MCF 10A (cell line): ENCODE measurements at regions not wholly inside any gene's neighbourhood (a gene's known extent, or its start where the extent isn't known, plus 50 kb on each side); places are given as distances from the start of the nearest gene placed in this dataset.

Experiments
- BruUV-seq: library from RNA; stranded (reverse); fragments of 400-500 nt; replicated peaks from 2 replicates; lab custom pipeline; 2021; lab: Mats Ljungman, UMichigan
- CTCF ChIA-PET: fragments of 300-600 bp; sonication (Branson Sonifier 250); formaldehyde crosslinking; extraction: SDS; loops from one replicate; lab custom pipeline; 2021; ENCODE audit warnings: antibody characterized with exemption, inconsistent platforms; lab: Yijun Ruan, JAX
- POLR2A ChIA-PET: fragments of 300-600, 350-650 bp; sonication (Branson Sonifier 250); formaldehyde crosslinking; extraction: SDS; loops from one replicate; lab custom pipeline; 2020; ENCODE audit warnings: antibody characterized with exemption, inconsistent platforms; lab: Yijun Ruan, JAX
- DNase-seq: peaks from one replicate; pipeline ENCODE4 v3.0.0-alpha.2; 2018; ENCODE audit not compliant: unreplicated experiment
- H3K27ac Mint-ChIP-seq: one replicate; pipeline ENCODE4 v1.8.0; 2022; ENCODE audit warnings: mild to moderate bottlenecking, low read depth, mixed read lengths; ENCODE audit not compliant: unreplicated experiment
- H3K27me3 Mint-ChIP-seq: one replicate; pipeline ENCODE4 v1.8.0; 2022; ENCODE audit warnings: mixed read lengths; ENCODE audit not compliant: insufficient read depth, unreplicated experiment
- H3K36me3 Mint-ChIP-seq: one replicate; pipeline ENCODE4 v1.8.0; 2022; ENCODE audit warnings: mild to moderate bottlenecking, moderate library complexity, mixed read lengths; ENCODE audit not compliant: insufficient read depth, unreplicated experiment
- H3K4me1 Mint-ChIP-seq: one replicate; pipeline ENCODE4 v1.8.0; 2022; ENCODE audit warnings: mixed read lengths; ENCODE audit not compliant: insufficient read depth, unreplicated experiment
- H3K4me3 Mint-ChIP-seq: one replicate; pipeline ENCODE4 v1.8.0; 2022; ENCODE audit warnings: mild to moderate bottlenecking, moderate library complexity, mixed read lengths; ENCODE audit not compliant: unreplicated experiment
- H3K9me3 Mint-ChIP-seq: one replicate; pipeline ENCODE4 v1.8.0; 2022; ENCODE audit warnings: mixed read lengths; ENCODE audit not compliant: unreplicated experiment
- intact Hi-C: fragments of 100-400 bp; cut with micrococcal nuclease; formaldehyde crosslinking; loops from 2 replicates; pipeline ENCODE4 v1.14.1; 2022
- TF ChIP-seq, protein P1 (sequence below): fragments of 200-600 bp; IDR thresholded peaks from one replicate; pipeline ENCODE4 v1.8.0; 2022; ENCODE audit warnings: antibody characterized with exemption, mild to moderate bottlenecking; ENCODE audit not compliant: unreplicated experiment

DNA sequence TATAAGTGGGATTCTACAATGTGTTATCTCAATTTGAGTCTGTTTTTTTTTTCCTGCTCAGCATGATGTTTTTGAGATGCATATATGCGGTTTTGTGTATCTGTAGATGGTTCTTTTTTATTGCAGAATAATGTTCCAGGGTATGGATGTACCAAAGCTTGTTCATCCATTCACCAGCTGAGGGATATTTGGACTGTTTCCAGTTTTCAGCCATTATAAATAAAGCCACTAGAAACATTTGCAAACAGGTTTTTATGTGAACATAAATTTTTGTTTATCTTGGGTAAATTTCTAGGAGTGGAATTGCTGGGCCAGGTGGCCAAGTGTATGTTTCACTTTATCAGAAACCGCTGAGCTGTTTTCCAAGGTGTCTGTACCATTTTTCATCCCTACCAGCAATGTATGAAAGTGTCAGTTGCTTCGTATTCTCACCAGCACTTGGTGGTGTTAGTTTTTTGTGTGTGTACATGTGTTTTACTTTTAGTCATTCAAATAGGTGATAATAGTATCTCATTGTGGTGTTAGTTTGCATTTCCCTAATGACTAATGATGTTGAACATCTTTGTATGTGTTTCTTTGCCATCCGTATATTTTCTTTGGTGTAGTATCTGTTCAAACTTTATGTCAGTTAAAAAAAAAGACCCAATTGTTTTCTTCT, 124.2 kb downstream of the CEBPB start:
- BruUV-seq: no TSS peak
- intact Hi-C loops: no loop called here
- Mint-ChIP-seq H3K36me3 (peaks cover 12% of the 10 kb centered on the region), H3K27me3 (no peaks in the 10 kb centered on the region), H3K27ac (no peak overlapping the region), H3K4me3 (no peak overlapping the region), H3K9me3 (peaks cover 7% of the 10 kb centered on the region), H3K4me1 (peaks cover 27% of the 10 kb centered on the region)
- ChIA-PET POLR2A (interaction anchor here (0.6 to 2.8 kb wide), 4 partner anchors 8 to 262 kb away, joined by 3 to 13 read pairs (median 3); no protein-coding TSS in a partner anchor), CTCF (no interaction called here)
- DNase-seq: no peak
- TF ChIP-seq, protein P1, sequence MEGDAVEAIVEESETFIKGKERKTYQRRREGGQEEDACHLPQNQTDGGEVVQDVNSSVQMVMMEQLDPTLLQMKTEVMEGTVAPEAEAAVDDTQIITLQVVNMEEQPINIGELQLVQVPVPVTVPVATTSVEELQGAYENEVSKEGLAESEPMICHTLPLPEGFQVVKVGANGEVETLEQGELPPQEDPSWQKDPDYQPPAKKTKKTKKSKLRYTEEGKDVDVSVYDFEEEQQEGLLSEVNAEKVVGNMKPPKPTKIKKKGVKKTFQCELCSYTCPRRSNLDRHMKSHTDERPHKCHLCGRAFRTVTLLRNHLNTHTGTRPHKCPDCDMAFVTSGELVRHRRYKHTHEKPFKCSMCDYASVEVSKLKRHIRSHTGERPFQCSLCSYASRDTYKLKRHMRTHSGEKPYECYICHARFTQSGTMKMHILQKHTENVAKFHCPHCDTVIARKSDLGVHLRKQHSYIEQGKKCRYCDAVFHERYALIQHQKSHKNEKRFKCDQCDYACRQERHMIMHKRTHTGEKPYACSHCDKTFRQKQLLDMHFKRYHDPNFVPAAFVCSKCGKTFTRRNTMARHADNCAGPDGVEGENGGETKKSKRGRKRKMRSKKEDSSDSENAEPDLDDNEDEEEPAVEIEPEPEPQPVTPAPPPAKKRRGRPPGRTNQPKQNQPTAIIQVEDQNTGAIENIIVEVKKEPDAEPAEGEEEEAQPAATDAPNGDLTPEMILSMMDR: no peak

DNA sequence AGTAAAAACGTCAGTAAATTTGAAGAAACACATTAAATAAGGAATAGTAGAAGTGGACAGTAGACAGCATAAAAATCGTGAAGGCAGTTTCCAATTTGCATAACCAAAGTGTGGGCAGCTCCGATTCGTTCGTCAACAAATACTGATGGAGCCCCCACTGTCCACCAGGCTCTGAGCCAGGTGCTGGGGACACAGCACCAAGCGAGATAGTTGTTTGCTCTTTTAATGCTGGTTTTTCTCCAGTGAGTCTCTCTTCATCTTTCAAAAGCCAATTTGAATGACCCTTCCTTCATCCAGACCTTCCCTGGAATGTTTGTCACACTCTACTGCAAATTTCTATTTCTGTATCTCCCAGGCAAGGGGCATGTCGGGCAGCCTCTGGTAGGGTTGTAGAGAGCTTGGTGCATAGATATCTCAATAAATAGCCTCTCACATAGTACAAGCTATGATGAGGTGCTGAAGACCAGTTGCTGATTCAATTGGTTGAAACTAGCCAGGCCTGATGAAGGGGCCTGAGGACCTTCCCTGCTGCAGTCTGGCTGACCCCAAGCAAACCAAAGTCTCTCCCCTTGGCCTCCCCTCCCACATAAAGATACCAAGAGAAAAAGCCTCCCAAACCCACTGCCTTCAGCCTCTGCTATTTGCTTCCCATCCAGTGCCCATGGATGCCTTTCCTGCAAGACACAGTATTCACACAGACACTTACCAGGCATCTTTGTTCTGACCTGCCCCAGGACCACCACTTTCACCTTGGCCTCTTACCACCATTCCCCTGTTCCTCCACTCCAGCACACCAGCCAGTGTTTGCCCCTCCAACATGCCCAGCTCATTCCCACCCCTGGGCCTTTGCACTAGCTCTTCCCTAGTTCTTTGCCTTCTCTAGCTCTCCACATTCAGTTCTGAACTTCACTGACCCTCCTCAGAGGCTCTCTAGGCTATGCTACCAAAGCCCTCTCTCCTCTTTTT, 125.2 kb downstream of the CEBPB start:
- H3K4me1 Mint-ChIP-seq: peaks cover 33% of the 10 kb centered on the region
- TF ChIP-seq, protein P1: no peak
- DNase-seq: no peak
- ChIA-PET CTCF (interaction anchor here (0.6 kb wide), 2 partner anchors 196 to 334 kb away, joined by 3 to 6 read pairs; no protein-coding TSS in a partner anchor), POLR2A (interaction anchor here (0.7 to 1.2 kb wide), 4 partner anchors 10 to 200 kb away, joined by 3 to 4 read pairs (median 3); partner anchors contain the start of gene CEBPB)
- H3K36me3 Mint-ChIP-seq: peaks cover 12% of the 10 kb centered on the region
- BruUV-seq: no TSS peak
- H3K27ac Mint-ChIP-seq: no peak overlapping the region
- H3K27me3 Mint-ChIP-seq: no peaks in the 10 kb centered on the region
- H3K4me3 Mint-ChIP-seq: no peak overlapping the region
- intact Hi-C loops: no loop called here
- H3K9me3 Mint-ChIP-seq: peaks cover 7% of the 10 kb centered on the region

DNA sequence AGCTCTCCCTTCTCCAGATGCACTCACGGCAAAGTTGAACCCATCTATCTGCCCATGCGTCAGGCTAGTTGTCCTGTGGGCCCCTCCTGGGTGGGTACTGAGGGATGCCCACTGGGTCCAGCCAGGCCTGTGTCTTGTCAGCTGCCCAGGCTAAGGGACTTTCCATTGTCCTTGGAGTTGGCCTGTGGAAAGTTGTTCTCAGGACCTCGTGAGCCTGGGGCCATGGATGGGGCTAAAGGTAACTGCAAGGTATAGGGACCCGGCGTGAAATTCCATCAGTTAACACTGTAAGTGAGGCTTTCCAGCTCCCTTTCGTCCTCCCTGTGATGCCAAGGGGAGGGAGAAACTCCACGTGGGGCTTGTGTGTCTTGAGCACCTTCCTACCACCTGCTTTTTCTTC, 126.5 kb downstream of the CEBPB start:
- no TSS peak for BruUV-seq
- peaks cover 39% of the 10 kb centered on the region for H3K4me1 Mint-ChIP-seq
- peaks cover 12% of the 10 kb centered on the region for H3K36me3 Mint-ChIP-seq
- TF ChIP-seq, protein P1: no peak
- no peak for DNase-seq
- H3K27me3 Mint-ChIP-seq: no peaks in the 10 kb centered on the region
- intact Hi-C loops: no loop called here
- CTCF ChIA-PET: interaction anchor here (0.6 to 0.8 kb wide), 3 partner anchors 38 to 336 kb away, joined by 3 to 6 read pairs (median 3); no protein-coding TSS in a partner anchor
- H3K4me3 Mint-ChIP-seq: no peak overlapping the region
- no peak overlapping the region for H3K27ac Mint-ChIP-seq
- peaks cover 7% of the 10 kb centered on the region for H3K9me3 Mint-ChIP-seq
- POLR2A ChIA-PET: interaction anchor here (1.0 to 1.4 kb wide), 3 partner anchors 15 to 126 kb away, joined by 3 to 4 read pairs (median 4); partner anchors contain the start of gene CEBPB

DNA sequence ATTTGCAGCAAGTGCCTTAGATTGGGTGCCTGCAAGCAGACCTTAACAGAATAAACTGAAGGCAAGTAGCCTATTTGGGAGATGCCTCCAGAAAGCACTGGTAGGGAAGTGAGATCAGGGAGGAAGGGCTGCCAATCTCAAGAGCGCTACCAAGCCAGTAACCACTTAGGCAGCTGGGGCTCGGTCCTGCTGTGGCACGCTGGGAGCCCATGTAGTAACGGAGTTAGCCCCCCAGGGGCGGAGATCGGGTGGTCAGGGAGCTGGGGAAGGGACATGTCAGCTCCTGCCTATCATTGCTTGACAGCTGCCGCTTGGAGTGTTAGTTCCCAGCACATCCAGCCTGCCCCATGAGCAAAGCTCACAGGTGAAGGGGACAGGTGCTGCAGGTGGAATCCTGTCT, 127.0 kb downstream of the CEBPB start:
- H3K4me3 Mint-ChIP-seq: no peak overlapping the region
- ChIA-PET POLR2A (interaction anchor here (0.5 to 1.4 kb wide), 2 partner anchors 17 to 125 kb away, joined by 3 to 4 read pairs; no protein-coding TSS in a partner anchor), CTCF (interaction anchor here (0.7 to 0.8 kb wide), 2 partner anchors 37 to 61 kb away, joined by 3 read pairs; no protein-coding TSS in a partner anchor)
- TF ChIP-seq, protein P1: no peak
- peaks cover 11% of the 10 kb centered on the region for H3K36me3 Mint-ChIP-seq
- peaks cover 39% of the 10 kb centered on the region for H3K4me1 Mint-ChIP-seq
- intact Hi-C loops: no loop called here
- no TSS peak for BruUV-seq
- no peak overlapping the region for H3K27ac Mint-ChIP-seq
- no peak for DNase-seq
- H3K9me3 Mint-ChIP-seq: peaks cover 7% of the 10 kb centered on the region
- H3K27me3 Mint-ChIP-seq: no peaks in the 10 kb centered on the region
